DOHH2 (cell line): ENCODE measurements at regions not wholly inside any gene's neighbourhood (a gene's known extent, or its start where the extent isn't known, plus 50 kb on each side); places are given as distances from the start of the nearest gene placed in this dataset.

Experiments
- EZH2phosphoT487 ChIP-seq: fragments of 200-600 bp; sonication (generic); IDR thresholded peaks from 2 replicates; pipeline ENCODE4 v1.6.1; 2017; ENCODE audit warnings: borderline replicate concordance, mild to moderate bottlenecking, antibody characterized with exemption, low read length, moderate library complexity, mixed read lengths
- TF ChIP-seq, protein P1 (sequence below): fragments of 200-600 bp; sonication (generic); IDR thresholded peaks from one replicate; pipeline ENCODE4 v1.5.1; 2014; ENCODE audit warnings: antibody characterized with exemption, mild to moderate bottlenecking, low read depth, low read length; ENCODE audit not compliant: poor library complexity, severe bottlenecking

DNA sequence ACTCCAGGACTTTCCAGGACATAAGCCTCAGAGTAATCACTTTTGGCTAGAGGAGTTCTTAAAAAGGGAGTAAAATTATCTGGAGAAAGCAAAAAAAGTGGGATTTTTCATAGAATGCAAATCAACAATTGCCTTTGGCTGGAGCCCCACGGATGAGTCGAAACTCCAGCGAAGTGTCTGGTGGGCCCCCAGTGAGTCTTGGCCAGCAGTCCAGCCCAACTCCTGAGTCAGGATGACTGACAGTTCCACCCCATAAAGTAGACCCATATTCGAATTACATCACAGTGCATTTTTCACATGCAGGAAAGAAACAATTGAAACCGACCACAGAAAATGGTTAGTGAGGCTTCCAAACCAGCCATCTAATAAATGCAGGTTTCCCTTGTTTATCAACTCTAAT lies 265.7 kb downstream of the BCL11B start:
- TF ChIP-seq, protein P1, sequence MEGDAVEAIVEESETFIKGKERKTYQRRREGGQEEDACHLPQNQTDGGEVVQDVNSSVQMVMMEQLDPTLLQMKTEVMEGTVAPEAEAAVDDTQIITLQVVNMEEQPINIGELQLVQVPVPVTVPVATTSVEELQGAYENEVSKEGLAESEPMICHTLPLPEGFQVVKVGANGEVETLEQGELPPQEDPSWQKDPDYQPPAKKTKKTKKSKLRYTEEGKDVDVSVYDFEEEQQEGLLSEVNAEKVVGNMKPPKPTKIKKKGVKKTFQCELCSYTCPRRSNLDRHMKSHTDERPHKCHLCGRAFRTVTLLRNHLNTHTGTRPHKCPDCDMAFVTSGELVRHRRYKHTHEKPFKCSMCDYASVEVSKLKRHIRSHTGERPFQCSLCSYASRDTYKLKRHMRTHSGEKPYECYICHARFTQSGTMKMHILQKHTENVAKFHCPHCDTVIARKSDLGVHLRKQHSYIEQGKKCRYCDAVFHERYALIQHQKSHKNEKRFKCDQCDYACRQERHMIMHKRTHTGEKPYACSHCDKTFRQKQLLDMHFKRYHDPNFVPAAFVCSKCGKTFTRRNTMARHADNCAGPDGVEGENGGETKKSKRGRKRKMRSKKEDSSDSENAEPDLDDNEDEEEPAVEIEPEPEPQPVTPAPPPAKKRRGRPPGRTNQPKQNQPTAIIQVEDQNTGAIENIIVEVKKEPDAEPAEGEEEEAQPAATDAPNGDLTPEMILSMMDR: no peak
- TF ChIP-seq EZH2phosphoT487: no peak
